ENCODE measurements at regions not wholly inside any gene's neighbourhood (a gene's known extent, or its start where the extent isn't known, plus 50 kb on each side); places are given as distances from the start of the nearest gene placed in this dataset.

- TF ChIP-seq CTCF (IDR thresholded peaks at IDR 0.05) = no peak
- no peak for TF ChIP-seq EP300 (IDR thresholded peaks at IDR 0.05)
- no peak for TF ChIP-seq POLR2A (IDR thresholded peaks at IDR 0.05)
- no peak for TF ChIP-seq POLR2AphosphoS5 (IDR thresholded peaks at IDR 0.05)
Measured at GRCh38 chrY:12365311-12365910, 335.6 kb upstream of the USP9Y start.
